Endothelial cell of hepatic sinusoid (primary cell): ENCODE measurements at regions not wholly inside any gene's neighbourhood (a gene's known extent, or its start where the extent isn't known, plus 50 kb on each side); places are given as distances from the start of the nearest gene placed in this dataset.

ENCODE experiments used
- in situ Hi-C: cut with HindIII; loops from 2 replicates; pipeline ENCODE4 v1.10.0; 2017; ENCODE audit warnings: low sequenced_read_pairs

DNA sequence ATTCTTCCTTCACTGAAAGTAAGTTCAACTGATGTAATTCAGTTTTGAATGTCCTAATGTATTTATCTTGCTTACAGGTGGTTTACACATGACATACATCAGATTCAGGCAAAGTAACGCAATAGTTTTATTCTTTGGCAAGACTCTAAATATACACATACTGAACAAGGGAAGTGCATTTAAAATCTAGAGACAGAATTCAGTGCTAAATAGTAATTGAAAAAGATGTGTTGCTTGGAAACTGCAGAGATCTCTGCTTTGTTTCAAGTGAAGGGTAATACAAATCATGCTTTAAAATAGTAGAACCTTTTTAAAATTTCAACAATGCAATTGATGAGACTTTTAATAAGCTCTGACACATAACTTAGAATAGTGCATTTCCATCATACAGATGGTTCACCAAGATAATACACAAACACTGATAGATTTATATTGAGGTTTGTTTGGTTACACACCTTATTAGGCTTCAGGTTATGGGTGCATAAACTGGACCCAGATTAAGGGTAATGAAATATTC lies 581.0 kb upstream of the MIR17HG start:
- in situ Hi-C loops: no loop called here

DNA sequence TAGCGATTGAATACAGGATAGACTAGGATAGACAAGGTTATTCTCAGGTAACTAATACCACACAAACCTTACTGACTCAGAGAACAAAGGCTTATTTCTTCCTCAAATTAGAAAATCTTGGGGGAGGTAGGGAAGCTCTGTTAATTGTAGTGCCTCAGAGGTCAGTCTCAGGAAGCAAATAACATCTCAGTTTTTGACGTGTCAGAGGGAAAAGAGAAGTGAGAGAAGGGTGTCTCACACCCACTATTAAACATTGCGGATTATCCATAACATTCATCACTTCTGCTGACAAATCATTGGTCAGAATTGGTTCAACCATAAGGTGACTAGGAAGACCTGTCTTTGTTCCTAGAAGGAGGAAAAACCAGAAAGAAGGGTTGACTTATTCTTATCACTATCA lies 579.4 kb upstream of the MIR17HG start:
- in situ Hi-C loops: no loop called here

DNA sequence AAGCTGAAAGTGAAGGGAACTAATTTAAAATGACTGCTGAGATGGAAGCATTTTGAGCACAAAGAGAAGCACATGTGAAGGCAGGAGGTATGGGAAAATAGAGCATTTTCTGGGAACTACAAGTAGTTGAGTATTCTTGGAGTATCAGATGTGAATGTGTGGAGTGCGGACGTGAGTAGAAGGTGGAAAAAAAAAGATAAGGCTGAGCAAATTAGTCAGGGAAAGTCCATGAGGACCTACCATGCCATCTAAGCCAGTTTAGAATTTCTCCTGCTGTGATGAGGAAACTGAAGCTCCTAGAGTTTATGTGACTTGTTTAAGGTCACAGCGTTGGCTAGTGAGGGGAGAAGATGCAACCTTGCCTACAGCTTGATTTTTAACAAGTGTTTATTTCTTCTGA lies 578.1 kb upstream of the MIR17HG start:
- in situ Hi-C loops: no loop called here

DNA sequence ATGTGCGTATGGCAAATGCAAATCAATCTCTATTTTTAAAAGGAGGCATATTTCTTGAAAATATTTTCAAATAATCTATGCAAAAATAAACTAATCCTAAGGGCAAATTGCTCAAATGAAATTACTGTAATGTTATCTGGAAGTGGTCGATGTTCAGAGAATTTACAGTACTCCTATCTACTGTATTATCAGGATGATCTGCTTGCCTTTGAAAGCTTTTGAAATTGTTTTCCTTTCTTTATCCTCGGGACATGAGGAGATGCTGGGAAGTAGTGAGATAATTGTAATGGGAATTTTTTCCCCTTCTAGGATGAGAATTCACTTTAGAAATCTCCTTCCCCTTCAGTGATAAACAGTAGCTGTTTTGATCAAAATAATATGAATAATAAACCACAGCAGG lies 577.2 kb upstream of the MIR17HG start:
- in situ Hi-C loops: no loop called here

DNA sequence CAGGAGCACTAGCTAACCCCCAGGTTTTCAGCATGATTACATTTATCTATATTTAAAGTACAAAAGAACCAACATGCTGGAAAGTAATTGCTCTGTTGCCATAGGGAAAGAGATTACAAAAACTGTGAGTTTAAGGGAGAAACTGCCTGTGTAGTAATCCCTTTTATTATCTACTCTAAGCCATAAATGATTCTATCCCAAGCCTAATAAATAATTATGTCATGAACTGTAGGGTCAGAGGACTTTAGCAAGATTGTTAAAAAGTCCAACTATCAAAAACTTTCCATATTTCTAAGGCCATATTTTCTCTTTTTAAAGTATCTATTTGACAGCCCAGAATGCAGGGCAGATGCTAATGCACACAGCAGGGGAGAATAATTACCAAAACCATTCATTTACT lies 573.8 kb upstream of the MIR17HG start:
- in situ Hi-C loops: no loop called here

DNA sequence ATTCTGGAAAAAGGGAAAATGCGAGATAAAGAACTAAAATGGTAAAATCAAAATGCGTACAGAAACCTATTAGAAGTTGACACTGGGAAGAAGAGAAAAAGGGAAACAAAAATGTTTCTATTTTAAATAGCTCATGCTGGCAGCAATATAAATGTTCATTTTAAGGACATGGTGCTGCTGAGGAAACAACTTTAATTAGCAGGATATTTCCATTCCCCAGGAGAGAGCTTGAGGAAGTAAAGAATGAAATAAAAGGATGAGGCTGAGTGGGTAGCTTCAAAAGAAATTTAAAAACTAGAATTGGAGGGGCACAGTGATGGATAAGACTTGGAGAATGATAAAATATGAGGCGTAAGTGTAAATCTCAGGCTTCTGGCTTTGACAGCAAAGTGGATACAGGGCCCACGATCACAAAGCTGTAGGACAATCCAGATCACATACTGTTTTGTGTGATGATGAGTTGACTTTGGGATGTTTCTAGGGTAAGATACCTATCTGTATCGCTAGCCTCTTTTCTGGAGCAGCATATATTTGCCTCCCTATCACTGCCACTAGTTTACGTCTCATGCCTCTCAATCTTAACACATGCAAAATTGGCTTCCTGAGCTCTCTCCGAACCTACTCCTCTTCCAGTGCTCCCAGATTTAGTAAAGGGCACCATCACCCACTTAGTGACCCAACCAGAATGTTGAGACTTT lies 571.3 kb upstream of the MIR17HG start:
- in situ Hi-C loops: no loop called here

DNA sequence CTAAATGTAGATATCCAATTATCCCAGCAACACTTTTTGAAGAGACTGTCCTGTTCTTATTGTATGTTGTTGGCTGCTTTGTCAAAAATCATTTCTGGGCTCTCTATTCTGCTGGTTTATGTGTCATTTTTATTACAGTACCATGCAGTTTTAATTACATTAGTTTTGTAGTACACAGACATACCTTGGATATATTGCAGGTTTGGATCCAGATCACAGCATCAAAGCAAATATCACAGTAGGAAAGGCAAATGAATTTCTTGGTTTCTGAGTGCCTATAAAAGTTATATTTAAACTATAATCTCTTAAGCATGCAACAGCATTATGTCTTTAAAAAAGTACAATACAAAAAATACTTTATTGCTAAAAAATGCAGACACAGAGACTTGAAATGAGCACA lies 564.2 kb upstream of the MIR17HG start:
- in situ Hi-C loops: no loop called here

DNA sequence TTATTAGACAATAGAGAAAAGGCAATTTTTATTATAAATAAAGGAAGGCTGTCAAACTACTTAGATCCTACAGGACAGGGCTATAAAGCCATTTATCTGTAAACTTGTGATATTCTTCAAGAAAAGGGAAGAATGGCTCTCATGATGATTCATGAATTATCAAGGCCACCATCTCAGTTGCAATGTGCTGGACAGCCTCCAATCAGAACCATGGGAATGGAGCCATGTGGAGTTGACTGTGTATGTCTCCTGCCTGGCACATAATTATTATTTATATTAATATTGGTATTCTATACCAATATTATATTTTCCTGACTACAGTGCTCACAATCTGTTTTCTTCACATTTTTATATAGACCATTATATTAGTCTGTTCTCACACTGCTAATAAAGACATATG lies 560.5 kb upstream of the MIR17HG start:
- in situ Hi-C loops: no loop called here

DNA sequence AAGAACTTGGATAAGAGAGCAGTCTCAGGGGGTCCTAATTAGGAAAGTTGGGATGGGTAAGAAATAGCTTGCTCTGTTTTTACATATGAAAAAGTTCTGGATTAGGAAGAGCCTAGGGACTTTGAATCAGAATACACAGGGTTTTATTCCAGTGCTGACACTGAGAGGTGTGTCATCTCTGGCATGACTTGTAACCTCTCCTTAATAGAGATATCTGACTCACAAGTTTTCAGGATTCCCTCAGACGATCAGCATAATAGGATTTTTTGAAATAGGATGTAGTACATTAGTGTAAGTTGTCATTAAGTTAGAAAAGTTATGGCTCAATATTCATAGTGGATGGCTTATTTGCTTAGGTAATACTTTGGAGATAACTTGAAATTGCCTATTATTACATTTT lies 555.2 kb upstream of the MIR17HG start:
- in situ Hi-C loops: loop anchor here (5.0 kb wide), 1 partner anchor 100 kb away; no protein-coding TSS in a partner anchor

DNA sequence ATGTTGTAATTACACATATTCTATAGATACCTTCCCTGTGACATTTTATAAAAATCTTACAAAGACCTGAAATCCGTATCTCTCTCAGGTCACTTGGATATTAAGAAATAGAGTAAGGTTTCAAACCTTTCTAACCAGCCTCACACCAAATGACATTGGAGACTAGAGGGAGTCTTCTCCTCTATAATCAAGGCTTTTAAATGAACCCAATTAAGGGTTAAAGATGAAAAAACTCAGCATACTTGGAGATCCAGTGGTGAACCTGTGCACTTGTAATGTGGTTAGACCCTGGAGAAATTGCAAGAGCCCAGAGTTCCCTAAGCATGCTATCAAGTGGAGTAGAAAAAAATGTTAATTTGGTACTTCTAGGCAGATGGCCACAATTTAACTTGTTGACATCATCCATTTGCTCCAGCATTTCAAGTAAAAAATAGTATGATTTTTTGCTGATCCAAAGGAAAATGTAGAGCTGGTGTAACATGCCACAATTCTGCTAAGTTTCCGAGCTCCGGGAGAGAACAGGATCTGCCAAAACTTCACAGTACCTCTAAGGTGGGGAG lies 554.1 kb upstream of the MIR17HG start:
- in situ Hi-C loops: loop anchor here (5.0 kb wide), 1 partner anchor 101 kb away; no protein-coding TSS in a partner anchor

DNA sequence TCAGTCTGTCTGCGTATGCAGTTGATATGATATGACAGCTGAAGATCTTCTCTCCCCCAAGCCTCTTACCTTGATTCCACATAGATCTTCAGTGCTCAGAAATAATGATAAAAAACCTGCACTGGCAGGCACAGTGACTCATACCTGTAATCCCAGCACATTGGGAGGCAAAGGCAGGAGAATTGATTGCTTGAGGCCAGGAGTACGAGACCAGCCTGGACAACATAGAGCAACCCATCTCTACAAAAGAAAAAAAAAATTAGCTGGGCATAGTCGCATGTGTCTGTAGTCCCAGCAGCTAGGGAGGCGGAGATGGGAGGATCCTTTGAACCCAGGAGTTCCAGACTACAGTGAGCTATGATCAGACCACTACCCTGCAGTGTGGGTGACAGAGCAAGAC lies 551.0 kb upstream of the MIR17HG start:
- in situ Hi-C loops: no loop called here

DNA sequence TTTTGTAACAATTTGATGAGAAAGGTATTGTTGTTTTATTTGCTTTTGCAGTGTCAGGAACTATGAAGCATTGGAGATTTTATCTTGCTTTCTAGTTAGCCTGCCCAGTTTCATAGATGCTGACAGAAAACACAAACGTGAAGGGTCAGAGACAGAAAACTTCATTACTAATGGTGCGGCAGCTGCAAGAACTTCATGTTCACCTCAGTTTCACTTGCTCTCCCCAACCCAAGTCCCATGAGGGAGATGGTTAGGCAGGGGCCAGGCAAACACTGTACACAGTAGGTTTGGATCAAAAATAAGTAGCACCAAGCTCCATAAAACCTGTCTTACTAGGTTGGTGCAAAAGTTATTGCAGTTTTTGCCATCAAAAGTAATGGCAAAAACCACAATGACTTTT lies 550.2 kb upstream of the MIR17HG start:
- in situ Hi-C loops: no loop called here

DNA sequence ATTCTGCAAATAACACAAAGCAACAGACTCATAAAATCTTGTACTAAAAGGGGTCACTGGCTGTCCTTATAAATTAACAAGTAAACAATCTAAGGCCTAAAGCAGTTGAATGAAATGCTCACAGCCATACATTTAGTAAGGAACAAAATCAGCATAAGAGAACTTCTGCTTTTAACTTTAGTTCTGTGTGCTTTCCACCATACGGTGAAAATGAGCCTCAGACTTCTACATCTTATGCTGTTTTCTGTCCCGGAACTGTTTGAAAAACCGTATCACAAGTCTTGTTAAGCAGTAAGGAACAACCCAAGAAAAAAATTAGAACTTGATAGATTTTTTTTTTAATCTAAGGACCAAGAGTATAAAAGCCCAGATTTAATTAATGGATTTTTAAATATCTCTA lies 549.1 kb upstream of the MIR17HG start:
- in situ Hi-C loops: no loop called here

DNA sequence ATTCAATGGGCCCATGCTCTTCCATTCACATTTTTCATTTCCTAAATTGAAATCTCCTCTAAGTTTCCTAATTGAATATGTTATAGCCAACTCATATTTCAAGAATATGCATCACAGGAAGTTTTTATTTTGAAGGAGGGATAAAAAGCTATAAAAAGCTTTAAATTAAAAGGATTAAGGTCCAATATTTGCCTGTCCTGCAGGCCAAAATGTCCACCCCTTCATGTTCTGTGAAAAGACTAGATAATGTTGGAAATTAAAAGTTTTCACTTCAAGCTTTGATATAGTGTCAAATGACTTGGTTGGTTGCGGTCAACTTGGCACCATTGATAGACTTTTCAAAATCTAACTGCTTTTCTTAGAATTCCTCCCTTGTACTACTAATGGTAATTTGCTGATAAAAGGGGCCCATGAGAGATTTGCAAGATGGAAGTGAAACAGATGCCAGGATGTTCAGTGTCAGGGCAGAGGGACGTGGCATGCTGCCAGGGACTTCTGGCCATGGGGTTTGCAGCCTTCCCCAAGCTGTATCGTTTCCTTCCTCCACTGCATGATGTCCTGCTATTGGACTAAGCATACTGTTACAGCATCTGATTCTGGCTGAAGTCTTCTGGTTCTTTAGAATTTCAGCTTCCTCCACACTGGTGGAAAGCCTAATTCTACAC lies 547.3 kb upstream of the MIR17HG start:
- in situ Hi-C loops: no loop called here

DNA sequence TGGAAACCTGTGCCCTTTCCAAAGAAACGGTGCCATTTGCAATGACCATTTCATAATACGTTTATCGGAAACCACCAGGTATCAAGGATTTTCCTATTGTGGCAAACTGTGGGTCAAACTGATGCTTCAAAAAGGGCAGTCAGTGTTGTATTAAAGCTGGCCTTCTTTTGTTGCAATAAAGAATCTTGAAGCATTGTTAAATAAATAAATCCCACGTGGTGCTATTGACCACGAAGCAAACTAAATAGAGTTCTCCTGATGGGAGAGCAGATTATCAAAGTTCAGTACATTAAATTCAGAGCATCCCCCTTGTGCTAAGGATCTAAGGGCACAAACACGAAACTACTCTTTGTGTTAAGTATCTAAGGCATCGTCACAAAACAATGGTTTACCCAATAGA lies 545.9 kb upstream of the MIR17HG start:
- in situ Hi-C loops: no loop called here

DNA sequence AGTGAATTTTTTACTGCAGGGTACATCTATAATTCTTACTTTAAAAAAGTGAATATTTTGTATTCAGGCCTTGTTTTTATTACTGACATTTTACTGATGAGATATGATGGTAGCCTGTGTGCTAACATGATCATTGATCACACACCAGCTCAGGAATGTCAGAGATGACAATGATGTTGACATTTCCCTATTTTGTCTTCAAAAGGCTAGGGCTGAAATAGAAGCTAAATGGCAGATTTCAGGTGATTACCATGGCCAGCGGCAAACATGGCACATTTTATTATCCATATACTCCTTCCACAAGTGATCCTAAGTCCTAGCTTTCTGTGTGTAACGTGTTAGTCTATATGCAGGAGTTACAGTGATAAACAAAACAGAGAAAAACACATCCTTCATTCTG lies 544.3 kb upstream of the MIR17HG start:
- in situ Hi-C loops: no loop called here

DNA sequence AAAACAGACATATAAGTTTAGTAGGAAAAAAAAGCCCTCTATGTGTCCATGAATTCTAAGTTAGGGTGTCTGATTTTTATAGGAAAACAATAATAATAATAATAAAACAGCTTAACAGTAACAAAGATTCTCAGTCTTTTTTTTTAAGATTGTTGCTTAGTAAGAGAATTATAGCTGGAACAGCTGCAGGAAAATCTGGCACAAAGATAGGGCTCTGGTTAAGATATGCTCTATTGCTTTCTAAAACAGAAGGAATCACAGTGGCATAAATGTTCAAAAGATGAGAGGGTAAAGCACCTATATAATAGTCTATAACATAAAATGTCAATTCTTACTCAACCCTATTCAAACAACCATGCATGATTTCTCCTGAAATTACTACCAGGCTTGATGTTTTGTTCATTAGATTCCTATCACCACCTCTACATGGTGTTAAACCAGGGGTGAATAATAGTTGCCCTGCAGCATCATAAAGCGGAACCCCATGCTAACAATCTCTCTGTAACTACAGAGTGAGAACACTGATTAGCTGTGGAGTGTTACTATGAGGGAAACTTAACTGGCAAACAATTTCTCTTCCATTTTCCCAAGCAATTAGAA lies 541.4 kb upstream of the MIR17HG start:
- in situ Hi-C loops: no loop called here

DNA sequence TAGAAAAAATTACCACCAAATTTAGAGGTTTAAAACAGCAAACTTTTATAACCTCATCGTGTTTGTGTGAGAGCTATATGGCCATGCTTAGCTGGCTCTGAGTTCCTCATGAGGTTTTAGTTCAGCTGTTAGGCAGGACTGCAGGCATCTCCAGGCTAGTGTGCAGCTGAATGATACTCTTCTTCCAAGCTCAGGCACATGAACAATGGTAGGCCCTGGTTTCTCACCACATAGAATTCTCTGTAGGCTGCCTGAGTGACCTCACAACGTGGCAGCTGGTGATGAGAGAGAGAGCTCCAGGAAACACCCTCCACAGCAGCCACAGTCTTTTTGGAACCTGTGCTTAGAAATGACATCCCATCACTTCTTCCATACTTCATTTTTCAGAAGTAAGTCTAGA lies 540.6 kb upstream of the MIR17HG start:
- in situ Hi-C loops: no loop called here

DNA sequence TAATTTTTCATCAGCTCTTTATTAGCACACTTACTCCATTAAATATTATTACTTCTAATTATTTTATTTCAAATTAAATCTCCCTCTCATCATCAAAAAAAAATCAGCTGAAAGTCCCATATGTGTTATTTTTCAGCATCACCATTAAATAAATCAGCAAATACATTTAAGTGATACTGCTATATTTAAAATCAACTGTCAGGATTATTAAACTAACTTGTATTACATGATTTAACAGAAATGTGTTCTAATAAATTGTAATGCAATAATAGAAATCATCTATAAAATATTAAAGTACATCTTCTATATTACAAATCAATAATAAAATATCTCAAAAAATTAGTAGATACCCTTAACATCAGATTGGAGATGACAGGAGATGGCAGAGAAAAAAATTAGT lies 538.6 kb upstream of the MIR17HG start:
- in situ Hi-C loops: no loop called here

DNA sequence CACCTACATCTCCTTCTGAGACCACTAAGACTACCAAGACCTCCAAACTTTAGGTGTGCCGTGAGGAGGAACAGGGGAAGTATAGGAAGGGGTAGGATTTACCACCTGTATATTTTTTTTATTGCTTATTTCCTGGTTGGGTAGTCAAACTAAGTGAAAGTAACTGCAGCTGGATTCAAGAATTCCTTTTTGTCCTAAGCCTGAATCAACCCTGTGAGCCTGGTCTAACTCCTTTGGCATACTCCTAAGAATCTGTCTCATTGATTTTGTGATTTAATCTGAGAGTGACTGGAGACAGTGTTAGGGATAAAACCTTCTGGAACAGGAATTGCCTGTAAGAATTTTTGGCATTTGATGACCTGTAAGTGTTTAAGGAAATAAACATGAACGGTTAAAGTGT lies 523.5 kb upstream of the MIR17HG start:
- in situ Hi-C loops: no loop called here

DNA sequence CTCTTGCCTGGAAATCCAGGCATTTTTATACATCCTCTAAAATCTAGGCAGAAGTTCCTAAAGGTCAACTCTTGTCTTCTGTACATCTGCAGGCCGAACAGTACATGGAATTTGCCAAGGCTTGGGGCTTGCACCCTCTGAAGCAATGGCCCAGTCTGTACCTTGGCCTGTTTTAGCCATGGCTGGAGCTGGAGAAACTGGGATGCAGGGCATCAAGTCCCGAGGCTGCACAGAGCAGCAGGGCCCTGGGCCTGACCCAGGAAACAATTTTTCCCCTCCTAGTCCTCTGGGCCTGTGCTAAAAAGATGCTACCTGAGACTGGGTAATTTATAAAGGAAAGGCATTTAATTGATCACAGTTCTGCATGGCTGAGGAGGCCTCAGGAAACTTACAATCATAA lies 520.8 kb upstream of the MIR17HG start:
- in situ Hi-C loops: no loop called here

DNA sequence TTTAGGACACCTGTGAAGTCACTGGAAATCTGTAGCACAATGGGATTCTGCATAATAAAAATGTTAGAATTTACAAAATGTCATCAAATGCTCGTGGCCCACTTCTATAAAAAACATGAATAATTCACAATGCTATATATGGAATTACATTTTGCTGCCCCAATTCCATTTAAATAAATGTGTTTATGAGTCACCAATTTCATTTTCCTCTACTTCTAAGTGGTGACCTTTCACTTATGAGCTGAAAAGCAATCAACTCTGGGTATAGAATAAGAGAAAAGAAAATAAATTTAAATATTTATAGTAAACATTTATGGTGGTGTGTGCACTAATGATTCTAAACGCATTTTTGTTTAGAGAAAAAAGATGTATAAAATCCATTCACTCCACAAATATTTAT lies 516.7 kb upstream of the MIR17HG start:
- in situ Hi-C loops: no loop called here
